Esophagus squamous epithelium (tissue), 5 donors: ENCODE measurements at regions not wholly inside any gene's neighbourhood (a gene's known extent, or its start where the extent isn't known, plus 50 kb on each side); places are given as distances from the start of the nearest gene placed in this dataset.

Source experiments
- DNase-seq: peaks from one replicate; lab custom pipeline; 2025; lab: John Stamatoyannopoulos, UW
- H3K27ac ChIP-seq, 4 donors: fragments of 200-600 bp; sonication (generic); one replicate each; pipeline ENCODE4 v1.5.1; 2016 to 2019; ENCODE audit warnings: mild to moderate bottlenecking in 1 of 4
- H3K27me3 ChIP-seq, 4 donors: fragments of 200-600 bp; sonication (generic); 1 replicate in 3 of 4; 2 replicates in 1 of 4; pipeline versions ENCODE4 v1.5.1 to v1.6.0; 2017 to 2021; ENCODE audit warnings: antibody characterized with exemption in 1 of 4
- H3K36me3 ChIP-seq, 3 donors: fragments of 200-600 bp; sonication (generic); one replicate each; pipeline ENCODE4 v1.5.1; 2016 to 2019
- H3K4me1 ChIP-seq, 3 donors: fragments of 200-600 bp; sonication (generic); one replicate each; pipeline ENCODE4 v1.5.1; 2017 to 2019
- H3K4me3 ChIP-seq, 4 donors: fragments of 200-600 bp; sonication (generic); 1 replicate in 3 of 4; 2 replicates in 1 of 4; pipeline ENCODE4 v1.5.1; 2016 to 2019; ENCODE audit warnings: mild to moderate bottlenecking in 2 of 4, moderate library complexity in 1 of 4
- H3K9me3 ChIP-seq, 3 donors: fragments of 200-600 bp; sonication (generic); one replicate each; pipeline ENCODE4 v1.5.1; 2016 to 2019
- CTCF ChIP-seq, 6 experiments: fragments of 450-650 bp in 4 of 6; fragments of 200-600 bp in 2 of 6; sonication (generic) in 2 of 6; IDR thresholded peaks; one replicate each; pipeline ENCODE4 v1.5.1; 2016 to 2019; ENCODE audit warnings: antibody characterized with exemption in 6 of 6, mild to moderate bottlenecking in 4 of 6, moderate library complexity in 4 of 6
- POLR2A ChIP-seq, 4 donors: fragments of 450-650 bp; IDR thresholded peaks; one replicate each; pipeline ENCODE4 v1.6.1; 2017; ENCODE audit warnings: antibody characterized with exemption in 4 of 4, mild to moderate bottlenecking in 4 of 4, moderate library complexity in 3 of 4
- WGBS, 2 donors: methylation state at CpG; one replicate each; pipeline ENCODE4 v1.1.5; 2018; 5-methylcytosine and 5-hydroxymethylcytosine counted together
- intact Hi-C: fragments of 100-400 bp; cut with DNase I; formaldehyde crosslinking; loops from one replicate; pipeline ENCODE4 v1.15.0; 2022
- donor health status: DM: yes; HTN: yes; CAD: no.

- Histone ChIP-seq H3K4me1 (no peaks in the 10 kb centered on the region), H3K27me3 (peaks cover 0 to 10% (median 0%) of the 10 kb centered on the region in 4 donors), H3K36me3 (no peaks in the 10 kb centered on the region), H3K27ac (no peak overlapping the region), H3K9me3 (no peaks in the 10 kb centered on the region), H3K4me3 (no peak overlapping the region)
- no peak for DNase-seq
- intact Hi-C loops: no loop called here
- 44 to 64% methylated on average over 3 of the region's 3 CpGs for WGBS, 2 donors
- TF ChIP-seq POLR2A (IDR thresholded peaks at IDR 0.05) (no peak), CTCF (IDR thresholded peaks at IDR 0.05) (no peak)
These were observed 77.3 kb upstream of the ATF3 start for GRCh38 chr1:212531267-212531666.

GRCh38 chr1:212531796-212532195 is 76.8 kb upstream of the ATF3 start:
- Histone ChIP-seq H3K27ac (no peak overlapping the region), H3K36me3 (no peaks in the 10 kb centered on the region), H3K9me3 (peaks cover 0 to under 1% (median 0%) of the 10 kb centered on the region in 3 donors), H3K4me3 (no peak overlapping the region), H3K27me3 (peaks cover 0 to 10% (median 0%) of the 10 kb centered on the region in 4 donors), H3K4me1 (no peaks in the 10 kb centered on the region)
- DNase-seq: no peak
- intact Hi-C loops: no loop called here
- TF ChIP-seq CTCF (IDR thresholded peaks at IDR 0.05) (no peak), POLR2A (IDR thresholded peaks at IDR 0.05) (no peak)
- 36 to 60% methylated on average over 1 of the region's 1 CpG for WGBS, 2 donors

- TF ChIP-seq CTCF (IDR thresholded peaks at IDR 0.05) (no peak), POLR2A (IDR thresholded peaks at IDR 0.05) (no peak)
- Histone ChIP-seq H3K27ac (no peak overlapping the region), H3K36me3 (no peaks in the 10 kb centered on the region), H3K4me3 (no peak overlapping the region), H3K4me1 (no peaks in the 10 kb centered on the region), H3K27me3 (peaks cover 0 to 10% (median 0%) of the 10 kb centered on the region in 4 donors), H3K9me3 (peaks cover 0 to 7% (median 5%) of the 10 kb centered on the region in 3 donors)
- no peak for DNase-seq
- intact Hi-C loops: no loop called here
- 83 to 90% methylated on average over 6 of the region's 6 CpGs for WGBS, 2 donors
These were observed 76.0 kb upstream of the ATF3 start for GRCh38 chr1:212532469-212533147.

GRCh38 chr1:212533148-212533517 is 75.4 kb upstream of the ATF3 start:
- Histone ChIP-seq H3K27me3 (peaks cover 0 to 10% (median 0%) of the 10 kb centered on the region in 4 donors), H3K4me1 (no peaks in the 10 kb centered on the region), H3K36me3 (no peaks in the 10 kb centered on the region), H3K9me3 (peaks cover 0 to 9% (median 5%) of the 10 kb centered on the region in 3 donors), H3K4me3 (no peak overlapping the region), H3K27ac (no peak overlapping the region)
- no peak for DNase-seq
- 80 to 89% methylated on average over 1 to 3 of the region's 3 CpGs for WGBS, 2 donors
- TF ChIP-seq CTCF (IDR thresholded peaks at IDR 0.05): no peak
- no peak for TF ChIP-seq POLR2A (IDR thresholded peaks at IDR 0.05)
- intact Hi-C loops: no loop called here

- DNase-seq: no peak
- peaks cover 0 to 11% (median 5%) of the 10 kb centered on the region in 3 donors for H3K9me3 ChIP-seq
- no peaks in the 10 kb centered on the region for H3K27me3 ChIP-seq
- H3K27ac ChIP-seq: no peak overlapping the region
- no peaks in the 10 kb centered on the region for H3K36me3 ChIP-seq
- H3K4me1 ChIP-seq: no peaks in the 10 kb centered on the region
- no peak for TF ChIP-seq CTCF (IDR thresholded peaks at IDR 0.05)
- no peak for TF ChIP-seq POLR2A (IDR thresholded peaks at IDR 0.05)
- intact Hi-C loops: no loop called here
- no peak overlapping the region for H3K4me3 ChIP-seq
- WGBS, 2 donors: 78 to 88% methylated on average over 6 of the region's 6 CpGs
These were observed 72.0 kb upstream of the ATF3 start for GRCh38 chr1:212536586-212536985.
